ENCODE measurements at regions not wholly inside any gene's neighbourhood (a gene's known extent, or its start where the extent isn't known, plus 50 kb on each side); places are given as distances from the start of the nearest gene placed in this dataset.

DNA sequence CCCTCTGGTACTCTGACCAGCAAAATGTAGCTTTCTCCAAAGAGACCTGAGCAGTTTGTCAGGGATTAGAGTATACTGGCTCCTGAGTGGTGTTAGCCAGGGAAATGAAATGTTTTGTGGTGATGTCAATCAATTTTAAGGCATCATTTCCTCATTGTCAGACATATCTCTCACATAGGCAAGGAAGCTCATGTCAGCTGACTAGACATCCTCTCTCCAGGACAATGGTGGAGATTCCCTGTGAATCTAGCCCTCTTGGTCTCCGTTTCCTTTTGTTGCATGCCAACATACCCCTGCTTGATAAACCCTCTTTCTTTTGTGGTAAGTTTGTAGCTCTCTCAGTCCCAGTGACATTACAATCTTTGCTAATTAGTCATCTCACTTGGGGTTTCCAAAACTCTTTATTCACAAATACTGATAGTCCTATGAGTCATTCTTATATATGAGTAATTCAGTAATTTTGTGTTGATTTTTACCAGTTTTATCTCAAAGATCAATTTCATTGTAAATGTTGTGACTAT, 135.6 kb upstream of the PTPRK start:
- TF ChIP-seq, protein P1, sequence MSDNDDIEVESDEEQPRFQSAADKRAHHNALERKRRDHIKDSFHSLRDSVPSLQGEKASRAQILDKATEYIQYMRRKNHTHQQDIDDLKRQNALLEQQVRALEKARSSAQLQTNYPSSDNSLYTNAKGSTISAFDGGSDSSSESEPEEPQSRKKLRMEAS (IDR thresholded peaks at IDR 0.05): no peak
- TF ChIP-seq, protein P2, sequence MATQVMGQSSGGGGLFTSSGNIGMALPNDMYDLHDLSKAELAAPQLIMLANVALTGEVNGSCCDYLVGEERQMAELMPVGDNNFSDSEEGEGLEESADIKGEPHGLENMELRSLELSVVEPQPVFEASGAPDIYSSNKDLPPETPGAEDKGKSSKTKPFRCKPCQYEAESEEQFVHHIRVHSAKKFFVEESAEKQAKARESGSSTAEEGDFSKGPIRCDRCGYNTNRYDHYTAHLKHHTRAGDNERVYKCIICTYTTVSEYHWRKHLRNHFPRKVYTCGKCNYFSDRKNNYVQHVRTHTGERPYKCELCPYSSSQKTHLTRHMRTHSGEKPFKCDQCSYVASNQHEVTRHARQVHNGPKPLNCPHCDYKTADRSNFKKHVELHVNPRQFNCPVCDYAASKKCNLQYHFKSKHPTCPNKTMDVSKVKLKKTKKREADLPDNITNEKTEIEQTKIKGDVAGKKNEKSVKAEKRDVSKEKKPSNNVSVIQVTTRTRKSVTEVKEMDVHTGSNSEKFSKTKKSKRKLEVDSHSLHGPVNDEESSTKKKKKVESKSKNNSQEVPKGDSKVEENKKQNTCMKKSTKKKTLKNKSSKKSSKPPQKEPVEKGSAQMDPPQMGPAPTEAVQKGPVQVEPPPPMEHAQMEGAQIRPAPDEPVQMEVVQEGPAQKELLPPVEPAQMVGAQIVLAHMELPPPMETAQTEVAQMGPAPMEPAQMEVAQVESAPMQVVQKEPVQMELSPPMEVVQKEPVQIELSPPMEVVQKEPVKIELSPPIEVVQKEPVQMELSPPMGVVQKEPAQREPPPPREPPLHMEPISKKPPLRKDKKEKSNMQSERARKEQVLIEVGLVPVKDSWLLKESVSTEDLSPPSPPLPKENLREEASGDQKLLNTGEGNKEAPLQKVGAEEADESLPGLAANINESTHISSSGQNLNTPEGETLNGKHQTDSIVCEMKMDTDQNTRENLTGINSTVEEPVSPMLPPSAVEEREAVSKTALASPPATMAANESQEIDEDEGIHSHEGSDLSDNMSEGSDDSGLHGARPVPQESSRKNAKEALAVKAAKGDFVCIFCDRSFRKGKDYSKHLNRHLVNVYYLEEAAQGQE (IDR thresholded peaks at IDR 0.05; ENCODE audit: low read depth): no peak
- TF ChIP-seq TAF1 (IDR thresholded peaks at IDR 0.05; ENCODE audit: low read depth) (no peak), ZBTB7A (IDR thresholded peaks at IDR 0.05; ENCODE audit: low read depth) (no peak), NFIC (IDR thresholded peaks at IDR 0.05) (no peak), YY1 (IDR thresholded peaks at IDR 0.05; ENCODE audit: low read depth) (no peak)

Measured in Ishikawa (cell line).